GM21723 (cell line): ENCODE measurements at regions not wholly inside any gene's neighbourhood (a gene's known extent, or its start where the extent isn't known, plus 50 kb on each side); places are given as distances from the start of the nearest gene placed in this dataset.

Experiments used
- ATAC-seq: cut with Tn5 transposase; IDR thresholded peaks from one replicate; pipeline ENCODE4 v1.9.1; 2021; ENCODE audit warnings: mild to moderate bottlenecking, moderate library complexity; ENCODE audit not compliant: unreplicated experiment

- ATAC-seq, result no peak
Measured at GRCh38 chr12:126337556-126338441, 1272.6 kb downstream of the AACS start.

DNA sequence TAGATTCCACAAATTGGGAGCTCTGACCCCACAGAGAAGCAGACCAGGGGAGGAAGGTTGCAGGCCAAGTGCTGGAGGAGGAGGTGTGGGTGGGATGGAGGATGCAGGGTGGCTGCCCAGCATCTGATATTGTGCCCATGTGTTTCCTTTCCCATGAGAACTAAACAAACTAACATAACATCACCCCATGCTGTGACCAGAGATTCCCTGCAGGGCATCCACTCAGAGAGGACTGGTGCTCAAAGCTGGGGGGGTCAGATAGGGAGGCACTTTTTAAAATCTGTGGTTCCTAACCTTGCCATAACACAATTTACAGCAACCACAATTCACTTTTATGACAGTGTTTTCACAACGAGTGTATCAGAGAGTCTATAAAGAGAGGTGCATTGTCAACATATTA, 1277.6 kb downstream of the AACS start:
- no peak for ATAC-seq

GRCh38 chr12:126343321-126343720, 1278.1 kb downstream of the AACS start:
- ATAC-seq, result no peak

DNA sequence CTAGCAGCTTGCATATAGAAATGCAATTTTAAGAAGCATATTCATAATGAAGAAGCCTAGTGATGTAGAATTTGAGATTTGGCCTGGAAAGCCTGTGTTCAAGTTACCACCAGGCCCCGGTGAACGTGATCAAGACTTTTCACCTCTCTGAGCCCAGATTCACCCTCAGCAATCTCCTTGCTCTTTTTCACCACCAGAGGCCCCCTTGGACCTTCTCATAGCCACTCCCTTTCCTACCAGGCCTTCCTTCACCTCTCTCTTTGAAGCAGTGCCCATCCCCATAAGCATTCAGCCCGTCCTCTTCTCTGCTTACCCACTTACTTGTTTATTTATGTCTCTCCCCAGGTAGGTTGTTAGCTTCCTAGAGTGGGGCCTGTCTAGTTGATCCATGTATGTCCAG, 1280.9 kb downstream of the AACS start:
- ATAC-seq, result no peak

GRCh38 chr12:126347421-126347820, 1282.2 kb downstream of the AACS start:
- ATAC-seq, result no peak

DNA sequence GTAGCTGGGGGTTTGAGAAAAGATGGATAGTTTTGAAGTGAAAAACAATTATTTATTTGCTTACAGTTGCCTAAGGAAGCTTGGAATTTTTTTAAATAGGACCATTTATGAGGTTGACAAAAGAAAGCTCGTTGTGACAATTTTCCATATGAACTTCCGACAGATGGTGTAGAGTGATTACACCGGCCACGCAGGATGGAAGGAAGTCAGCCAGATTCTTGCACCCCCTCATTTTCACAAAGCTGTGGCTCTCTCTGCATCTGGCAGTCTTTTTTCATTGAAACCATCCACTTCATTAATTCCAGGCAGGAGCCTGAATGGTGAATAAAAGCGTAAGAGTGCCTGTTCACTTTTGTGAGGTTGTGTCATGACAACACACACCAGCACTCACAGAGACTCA, 1284.1 kb downstream of the AACS start:
- ATAC-seq, result no peak

- ATAC-seq, result no peak
Measured at GRCh38 chr12:126353604-126354003, 1288.4 kb downstream of the AACS start.

- ATAC-seq, result no peak
Measured at GRCh38 chr12:126354633-126355032, 1289.4 kb downstream of the AACS start.

DNA sequence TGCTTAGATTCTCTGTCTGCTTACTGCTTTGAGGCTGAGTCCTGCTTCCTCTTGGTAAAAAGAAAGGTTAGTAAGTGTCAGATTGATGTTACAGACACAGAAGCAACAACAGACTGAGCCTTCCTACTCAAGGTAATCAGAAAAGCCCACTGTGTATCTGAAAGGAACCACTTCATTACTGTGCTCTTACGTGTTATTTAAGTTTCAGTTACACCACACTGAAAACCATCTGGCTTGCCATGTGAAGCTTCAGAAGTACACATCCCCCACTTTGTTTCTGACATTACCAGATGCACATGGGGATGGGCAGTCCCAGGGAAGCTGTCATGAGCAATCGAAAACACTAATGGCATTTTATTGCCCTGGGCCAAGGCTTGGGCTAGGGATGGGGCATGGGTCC, 1290.1 kb downstream of the AACS start:
- no peak for ATAC-seq

- ATAC-seq, result no peak
Measured at GRCh38 chr12:126358806-126359205, 1293.6 kb downstream of the AACS start.

- no peak for ATAC-seq
Measured at GRCh38 chr12:126359216-126359615, 1294.0 kb downstream of the AACS start.

DNA sequence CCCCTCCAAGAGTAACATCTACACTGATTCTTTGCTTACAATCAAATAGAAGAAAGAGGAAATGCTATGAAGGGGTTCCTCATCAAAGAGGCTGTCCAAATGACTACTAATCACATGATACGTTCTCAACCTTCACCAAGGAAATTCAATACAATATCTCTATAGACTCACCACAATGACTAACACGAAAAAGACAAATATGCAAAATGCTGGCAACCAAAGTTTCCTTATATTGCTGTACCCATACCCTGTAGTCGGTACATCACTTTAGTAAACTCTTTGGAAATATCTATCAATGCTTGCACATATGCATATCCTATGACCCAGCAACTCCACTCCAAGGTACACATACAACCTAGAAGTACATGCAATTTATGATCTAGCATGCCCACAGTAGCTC, 1296.6 kb downstream of the AACS start:
- ATAC-seq, result no peak

DNA sequence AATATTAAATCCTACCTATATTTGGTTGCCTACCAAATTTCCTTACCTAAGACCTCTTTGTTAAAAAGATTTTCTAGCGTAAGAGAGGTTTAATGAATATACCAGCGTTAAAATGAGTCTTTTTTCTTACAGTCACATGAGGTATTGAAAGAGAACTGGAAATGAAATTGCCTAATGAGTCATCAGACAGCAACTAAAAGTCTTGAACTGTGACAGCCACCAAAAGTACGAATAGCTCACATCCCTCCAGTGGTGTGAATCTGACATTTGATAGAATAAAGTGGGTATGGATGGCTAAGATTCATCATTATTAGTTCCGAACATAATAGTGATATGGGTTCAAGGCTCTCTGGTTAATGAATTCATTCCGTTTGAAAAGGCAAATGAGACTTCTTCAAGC, 1297.3 kb downstream of the AACS start:
- no peak for ATAC-seq

DNA sequence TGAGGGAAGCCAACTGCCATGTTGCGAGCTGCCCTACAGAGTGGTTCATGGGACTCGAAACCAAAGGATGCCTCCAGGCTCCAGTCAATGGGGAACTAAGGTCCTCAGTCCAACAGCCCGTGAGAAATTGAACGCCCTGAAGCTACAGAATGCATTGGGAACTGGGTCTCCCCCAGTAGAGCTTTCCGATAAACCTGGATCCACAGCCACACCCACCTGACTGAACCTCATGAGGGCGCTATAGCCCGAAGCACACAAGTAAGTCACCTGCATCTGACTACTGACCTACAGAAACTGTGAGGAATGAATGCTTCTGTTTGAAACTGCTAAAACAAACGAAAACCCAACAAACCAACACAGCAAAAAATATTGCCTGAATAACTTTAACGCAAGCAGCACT, 1297.7 kb downstream of the AACS start:
- ATAC-seq, result no peak

GRCh38 chr12:126369487-126370463, 1304.5 kb downstream of the AACS start:
- ATAC-seq, result no peak

- ATAC-seq, result no peak
Measured at GRCh38 chr12:126383506-126383905, 1318.3 kb downstream of the AACS start.

GRCh38 chr12:126384026-126384564, 1318.9 kb downstream of the AACS start:
- ATAC-seq, result no peak

- no peak for ATAC-seq
Measured at GRCh38 chr12:126385785-126386184, 1320.5 kb downstream of the AACS start.

- ATAC-seq, result no peak
Measured at GRCh38 chr12:126389220-126389841, 1324.1 kb downstream of the AACS start.

DNA sequence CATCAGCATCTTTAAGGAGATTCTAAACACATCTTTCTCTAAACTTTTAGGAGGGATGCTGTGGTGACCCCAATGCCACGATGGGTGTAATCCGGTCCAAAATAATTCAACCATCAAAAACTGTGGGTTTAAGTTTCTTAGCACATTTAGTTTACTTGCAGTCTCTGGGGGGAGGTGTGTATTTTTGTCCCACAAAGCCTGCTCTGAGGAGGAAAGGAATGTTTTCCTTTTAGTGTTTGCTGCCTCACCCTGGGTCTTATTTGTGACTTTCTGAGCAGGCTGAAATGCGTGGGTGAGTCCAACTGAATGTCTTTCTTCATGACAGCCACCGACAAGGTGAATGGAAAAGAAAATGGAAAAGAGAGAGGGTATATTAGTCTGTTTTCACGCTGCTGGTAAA, 1324.7 kb downstream of the AACS start:
- no peak for ATAC-seq

GRCh38 chr12:126390969-126391566, 1325.8 kb downstream of the AACS start:
- no peak for ATAC-seq
